Hematopoietic multipotent progenitor cell (in vitro differentiated cells): ENCODE measurements at regions not wholly inside any gene's neighbourhood (a gene's known extent, or its start where the extent isn't known, plus 50 kb on each side); places are given as distances from the start of the nearest gene placed in this dataset.

Experiments used
- DNase-seq, 3 donors: peaks; one replicate each; pipeline ENCODE4 v3.0.0-alpha.2; 2011 to 2015; ENCODE audit warnings: low read depth in 2 of 3, low spot score in 2 of 3

GRCh38 chr11:35076201-35077100 is 62.5 kb upstream of the CD44 start:
- DNase-seq = no peak

GRCh38 chr11:35077709-35078469 is 61.1 kb upstream of the CD44 start:
- peak; percentile 52 to 90 (median 86) for DNase-seq

- DNase-seq = no peak
Measured at GRCh38 chr11:35078470-35078735, 60.6 kb upstream of the CD44 start.

- no peak for DNase-seq
Measured at GRCh38 chr11:35079611-35080010, 59.4 kb upstream of the CD44 start.

- DNase-seq = peak; percentile 68 to 96 (median 90)
Measured at GRCh38 chr11:35082321-35083180, 56.4 kb upstream of the CD44 start.

GRCh38 chr11:35083181-35083430 is 55.9 kb upstream of the CD44 start:
- no peak for DNase-seq

- peak; percentile 77 to 98 (median 98) for DNase-seq
Measured at GRCh38 chr11:35083431-35084238, 55.3 kb upstream of the CD44 start.

- no peak for DNase-seq
Measured at GRCh38 chr11:35084817-35085440, 54.0 kb upstream of the CD44 start.

GRCh38 chr11:35085531-35086165 is 53.3 kb upstream of the CD44 start:
- no peak for DNase-seq

- peak in 1 of 3 donors; percentile 58 for DNase-seq
Measured at GRCh38 chr11:35087648-35088047, 51.3 kb upstream of the CD44 start.

- no peak for DNase-seq
Measured at GRCh38 chr11:35088226-35088625, 50.7 kb upstream of the CD44 start.

- no peak for DNase-seq
Measured at GRCh38 chr11:35088676-35089075, 50.3 kb upstream of the CD44 start.
